GM21737 (cell line): ENCODE measurements at regions not wholly inside any gene's neighbourhood (a gene's known extent, or its start where the extent isn't known, plus 50 kb on each side); places are given as distances from the start of the nearest gene placed in this dataset.

Experiments used
- ATAC-seq: cut with Tn5 transposase; IDR thresholded peaks from one replicate; pipeline ENCODE4 v1.9.1; 2021; ENCODE audit warnings: mild to moderate bottlenecking, moderate library complexity; ENCODE audit not compliant: unreplicated experiment

DNA sequence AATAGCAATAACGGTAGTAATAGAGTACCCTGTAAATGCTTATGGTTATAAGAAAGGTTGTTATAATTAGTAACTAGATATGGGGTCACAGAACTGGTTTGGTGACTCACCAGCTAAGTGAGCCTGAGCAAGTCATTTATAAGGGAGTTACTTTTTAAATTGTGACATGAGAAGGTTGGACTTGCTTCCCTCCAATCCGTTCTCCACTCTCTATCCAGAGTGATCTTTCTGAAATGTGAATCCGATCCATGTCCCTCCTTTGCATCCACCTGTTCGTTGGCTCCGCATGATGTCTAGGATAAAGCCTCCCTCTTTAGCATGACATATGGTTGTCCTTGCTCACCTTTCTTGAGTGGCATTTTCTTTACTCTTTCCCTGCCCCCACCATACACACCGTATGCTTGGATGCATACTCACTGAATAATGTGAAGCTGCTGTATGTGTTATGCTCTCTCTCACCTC is 83.1 kb downstream of the CDC42EP3 start:
- ATAC-seq = no peak

- ATAC-seq = no peak
Measured at GRCh38 chr2:37589298-37589697, 82.1 kb downstream of the CDC42EP3 start.

DNA sequence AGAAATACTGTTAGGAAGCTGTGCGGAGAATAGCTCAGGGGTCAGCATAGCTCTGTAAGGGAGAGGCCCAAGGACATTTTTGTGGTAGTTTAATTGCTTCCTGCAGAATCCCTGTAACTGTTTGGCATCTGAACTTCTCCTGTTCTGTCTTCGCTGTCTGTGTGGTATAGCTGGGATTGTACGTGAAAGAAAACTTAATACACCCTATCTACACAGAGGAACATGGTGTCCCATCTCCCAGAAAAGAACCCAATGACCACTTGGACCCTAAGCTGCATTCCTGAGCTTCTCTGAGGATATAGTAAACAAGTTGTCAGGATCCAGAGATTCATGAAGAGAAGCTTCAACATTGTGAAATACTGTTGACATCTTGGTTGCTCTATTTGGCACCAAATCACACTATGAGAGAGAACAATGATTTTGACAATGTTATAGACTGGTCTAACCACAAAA is 81.3 kb downstream of the CDC42EP3 start:
- ATAC-seq = no peak
